HG02840 (cell line): ENCODE measurements at regions not wholly inside any gene's neighbourhood (a gene's known extent, or its start where the extent isn't known, plus 50 kb on each side); places are given as distances from the start of the nearest gene placed in this dataset.
"Not testable (repeated sequence)": the region's sequence is repeated elsewhere in the genome, so short reads cannot be mapped to it uniquely, and the experiment has no call there.

Experiments used
- ATAC-seq: cut with Tn5 transposase; IDR thresholded peaks from one replicate; pipeline ENCODE4 v1.9.1; 2021; ENCODE audit warnings: mild to moderate bottlenecking, moderate library complexity, moderate number of reproducible peaks; ENCODE audit not compliant: unreplicated experiment, low FRiP score

- no peak for ATAC-seq
Observed at GRCh38 chr20:22940350-22940749, 94.8 kb upstream of the SSTR4 start.

- ATAC-seq = no peak
Observed at GRCh38 chr20:22941550-22941949, 93.6 kb upstream of the SSTR4 start.

GRCh38 chr20:22942742-22943141, 92.4 kb upstream of the SSTR4 start:
- no peak for ATAC-seq

GRCh38 chr20:22944062-22944461, 91.0 kb upstream of the SSTR4 start:
- no peak for ATAC-seq

- no peak for ATAC-seq
Observed at GRCh38 chr20:22944936-22945335, 90.2 kb upstream of the SSTR4 start.

- no peak for ATAC-seq
Observed at GRCh38 chr20:22946596-22946995, 88.5 kb upstream of the SSTR4 start.

- ATAC-seq = no peak
Observed at GRCh38 chr20:22949331-22950109, 85.6 kb upstream of the SSTR4 start.

GRCh38 chr20:22951966-22952365, 83.1 kb upstream of the SSTR4 start:
- ATAC-seq = no peak

- ATAC-seq = no peak
Observed at GRCh38 chr20:22954661-22955060, 80.5 kb upstream of the SSTR4 start.

- ATAC-seq = no peak
Observed at GRCh38 chr20:22958390-22958789, 76.7 kb upstream of the SSTR4 start.

- ATAC-seq = no peak
Observed at GRCh38 chr20:22962567-22963439, 72.3 kb upstream of the SSTR4 start.

- ATAC-seq = no peak
Observed at GRCh38 chr20:22963581-22963980, 71.5 kb upstream of the SSTR4 start.

- ATAC-seq = no peak
Observed at GRCh38 chr20:22966787-22967464, 68.2 kb upstream of the SSTR4 start.

- not testable (repeated sequence) for ATAC-seq
Observed at GRCh38 chr20:22967706-22968105, 67.4 kb upstream of the SSTR4 start.

- not testable (repeated sequence) for ATAC-seq
Observed at GRCh38 chr20:22969031-22969430, 66.1 kb upstream of the SSTR4 start.

- ATAC-seq = not testable (repeated sequence)
Observed at GRCh38 chr20:22971077-22971476, 64.0 kb upstream of the SSTR4 start.

- no peak for ATAC-seq
Observed at GRCh38 chr20:22974354-22974753, 60.8 kb upstream of the SSTR4 start.

GRCh38 chr20:22977047-22977785, 57.9 kb upstream of the SSTR4 start:
- ATAC-seq = no peak

GRCh38 chr20:22984008-22984407, 51.1 kb upstream of the SSTR4 start:
- no peak for ATAC-seq

GRCh38 chr20:22984606-22985005, 50.5 kb upstream of the SSTR4 start:
- ATAC-seq = no peak
